Mesenchymal stem cell (in vitro differentiated cells and primary cell): ENCODE measurements at regions not wholly inside any gene's neighbourhood (a gene's known extent, or its start where the extent isn't known, plus 50 kb on each side); places are given as distances from the start of the nearest gene placed in this dataset.
"Not testable (repeated sequence)": the region's sequence is repeated elsewhere in the genome, so short reads cannot be mapped to it uniquely, and the experiment has no call there.

Source experiments
- DNase-seq: peaks from one replicate; pipeline ENCODE4 v3.0.0-alpha.2; 2013
- H2AFZ ChIP-seq: one replicate; pipeline ENCODE4 v1.6.1; 2013; ENCODE audit warnings: low read depth, mild to moderate bottlenecking, control low read depth, inconsistent platforms, low read length, moderate library complexity
- H2AK5ac ChIP-seq: 2 replicates; pipeline ENCODE4 v1.6.1; 2013; ENCODE audit warnings: low read length, moderate library complexity, mild to moderate bottlenecking, inconsistent platforms; ENCODE audit not compliant: severe bottlenecking
- H2BK120ac ChIP-seq: one replicate; pipeline ENCODE4 v1.6.1; 2013; ENCODE audit warnings: low read depth, mild to moderate bottlenecking, inconsistent platforms, low read length, moderate library complexity
- H2BK12ac ChIP-seq, 2 experiments: one replicate each; pipeline ENCODE4 v1.6.1; 2013; ENCODE audit warnings: inconsistent platforms in 2 of 2, low read length in 2 of 2, mild to moderate bottlenecking in 2 of 2, moderate library complexity in 2 of 2, control low read depth in 1 of 2
- H2BK15ac ChIP-seq: one replicate; pipeline ENCODE4 v1.6.1; 2013; ENCODE audit warnings: mild to moderate bottlenecking, low read depth, inconsistent platforms; ENCODE audit not compliant: poor library complexity, severe bottlenecking
- H2BK5ac ChIP-seq: 2 replicates; pipeline ENCODE4 v1.6.1; 2013; ENCODE audit warnings: low read depth, mild to moderate bottlenecking, low read length, control low read depth, inconsistent platforms; ENCODE audit not compliant: poor library complexity, severe bottlenecking
- H3K14ac ChIP-seq, 2 experiments: one replicate each; pipeline ENCODE4 v1.6.1; 2013; ENCODE audit warnings: inconsistent platforms in 2 of 2, low read length in 2 of 2, control low read depth in 1 of 2, mild to moderate bottlenecking in 1 of 2, moderate library complexity in 1 of 2
- H3K18ac ChIP-seq, 2 experiments: one replicate each; pipeline ENCODE4 v1.6.1; 2013; ENCODE audit warnings: inconsistent platforms in 2 of 2, low read length in 2 of 2, control low read depth in 1 of 2, low read depth in 1 of 2, mild to moderate bottlenecking in 1 of 2
- H3K23ac ChIP-seq, 2 experiments: one replicate each; pipeline ENCODE4 v1.6.1; 2013; ENCODE audit warnings: inconsistent platforms in 2 of 2, low read length in 2 of 2, mild to moderate bottlenecking in 2 of 2, moderate library complexity in 2 of 2, control low read depth in 1 of 2
- H3K27ac ChIP-seq: 2 replicates; pipeline ENCODE4 v1.5.1; 2013; ENCODE audit warnings: mild to moderate bottlenecking, moderate library complexity, low read length, control low read depth, inconsistent platforms; ENCODE audit not compliant: poor library complexity, severe bottlenecking
- H3K27me3 ChIP-seq, 2 experiments: 2 replicates each; pipeline versions ENCODE4 v1.6.1 to v1.7.0; 2013; ENCODE audit warnings: low read length in 2 of 2, mild to moderate bottlenecking in 2 of 2, moderate library complexity in 2 of 2, control low read depth in 1 of 2, inconsistent platforms in 1 of 2; ENCODE audit not compliant: control insufficient read depth in 1 of 2, insufficient read depth in 1 of 2
- H3K36me3 ChIP-seq, 2 experiments: 2 replicates each; pipeline versions ENCODE4 v1.6.1 to v1.7.0; 2013; ENCODE audit warnings: low read length in 2 of 2, control low read depth in 1 of 2, inconsistent platforms in 1 of 2, low read depth in 1 of 2, mild to moderate bottlenecking in 1 of 2; ENCODE audit not compliant: insufficient read depth in 2 of 2, control insufficient read depth in 1 of 2
- H3K4ac ChIP-seq, 2 experiments: one replicate each; pipeline ENCODE4 v1.6.1; 2013; ENCODE audit warnings: inconsistent platforms in 2 of 2, low read length in 2 of 2, mild to moderate bottlenecking in 2 of 2, moderate library complexity in 2 of 2, control low read depth in 1 of 2, low read depth in 1 of 2
- H3K4me1 ChIP-seq: 2 replicates; pipeline ENCODE4 v1.6.1; 2013; ENCODE audit warnings: low read depth, low read length, control low read depth; ENCODE audit not compliant: control insufficient read depth, insufficient read depth
- H3K4me2 ChIP-seq: 2 replicates; pipeline ENCODE4 v1.6.1; 2013; ENCODE audit warnings: low read length, mild to moderate bottlenecking, inconsistent platforms; ENCODE audit not compliant: poor library complexity, severe bottlenecking
- H3K4me3 ChIP-seq, 2 experiments: 2 replicates each; pipeline versions ENCODE4 v1.5.1 to v1.7.0; 2013; ENCODE audit warnings: low read length in 2 of 2, mild to moderate bottlenecking in 2 of 2, control low read depth in 1 of 2, low read depth in 1 of 2; ENCODE audit not compliant: insufficient read depth in 1 of 2
- H3K79me1 ChIP-seq: replicated peaks from 2 replicates; pipeline ENCODE4 v1.6.1; 2013; ENCODE audit warnings: mild to moderate bottlenecking, control low read depth, low read length, inconsistent platforms; ENCODE audit not compliant: poor library complexity, severe bottlenecking
- H3K9ac ChIP-seq: 2 replicates; pipeline ENCODE4 v1.7.0; 2013; ENCODE audit warnings: mild to moderate bottlenecking, low read length, moderate library complexity
- H3K9me3 ChIP-seq: 2 replicates; pipeline ENCODE4 v1.7.0; 2013; ENCODE audit warnings: mild to moderate bottlenecking, low read length; ENCODE audit not compliant: control insufficient read depth
- H4K8ac ChIP-seq: one replicate; pipeline ENCODE4 v1.6.1; 2013; ENCODE audit warnings: inconsistent platforms, mild to moderate bottlenecking, low read length, moderate library complexity
- H4K91ac ChIP-seq: one replicate; pipeline ENCODE4 v1.6.1; 2013; ENCODE audit warnings: mild to moderate bottlenecking, low read length, inconsistent platforms
- WGBS: methylation state at CpG from one replicate; pipeline ENCODE4 v1.1.7; 2013; ENCODE audit warnings: mixed read lengths; 5-methylcytosine and 5-hydroxymethylcytosine counted together

GRCh38 chr7:142637240-142637639 is 112.0 kb upstream of the PRSS1 start:
- H2BK120ac ChIP-seq, result no peak overlapping the region
- H3K4me3 ChIP-seq, result no peak overlapping the region
- H2BK12ac ChIP-seq, result no peak overlapping the region
- DNase-seq, result no peak
- WGBS, result 76% methylated on average over 4 of the region's 5 CpGs
- no peak overlapping the region for H4K91ac ChIP-seq
- no peaks in the 10 kb centered on the region for H3K79me1 ChIP-seq
- H2BK5ac ChIP-seq, result no peak overlapping the region
- H3K27ac ChIP-seq, result no peak overlapping the region
- H2BK15ac ChIP-seq, result no peak overlapping the region
- no peaks in the 10 kb centered on the region for H3K4me1 ChIP-seq
- no peaks in the 10 kb centered on the region for H3K9me3 ChIP-seq
- no peak overlapping the region for H2AFZ ChIP-seq
- no peak overlapping the region for H3K23ac ChIP-seq
- no peak overlapping the region for H2AK5ac ChIP-seq
- H3K18ac ChIP-seq, result no peak overlapping the region
- no peak overlapping the region for H3K14ac ChIP-seq
- no peak overlapping the region for H3K4me2 ChIP-seq
- no peak overlapping the region for H3K4ac ChIP-seq
- no peak overlapping the region for H3K9ac ChIP-seq
- peaks cover 10 to 24% of the 10 kb centered on the region in 2 experiments for H3K27me3 ChIP-seq
- H3K36me3 ChIP-seq, result no peaks in the 10 kb centered on the region
- H4K8ac ChIP-seq, result no peak overlapping the region

GRCh38 chr7:142636751-142637150 is 112.5 kb upstream of the PRSS1 start:
- Histone ChIP-seq H3K4me1 (no peaks in the 10 kb centered on the region), H3K79me1 (no peaks in the 10 kb centered on the region), H2BK5ac (no peak overlapping the region), H2AFZ (no peak overlapping the region), H2AK5ac (no peak overlapping the region), H3K23ac (no peak overlapping the region), H3K36me3 (no peaks in the 10 kb centered on the region), H2BK15ac (no peak overlapping the region), H3K9me3 (no peaks in the 10 kb centered on the region), H3K9ac (no peak overlapping the region), H3K14ac (no peak overlapping the region), H3K27ac (no peak overlapping the region), H3K27me3 (peaks cover 6 to 19% of the 10 kb centered on the region in 2 experiments), H4K8ac (no peak overlapping the region), H3K18ac (no peak overlapping the region), H2BK12ac (no peak overlapping the region), H4K91ac (no peak overlapping the region), H3K4me3 (no peak overlapping the region), H2BK120ac (no peak overlapping the region), H3K4me2 (no peak overlapping the region), H3K4ac (no peak overlapping the region)
- 93% methylated on average over 3 of the region's 6 CpGs for WGBS
- no peak for DNase-seq

- not testable (repeated sequence) for H3K4me1 ChIP-seq, H4K8ac ChIP-seq, H3K4me3 ChIP-seq, H3K27ac ChIP-seq, H3K14ac ChIP-seq, H3K36me3 ChIP-seq, H3K18ac ChIP-seq, H2BK15ac ChIP-seq, H2BK12ac ChIP-seq, H2AK5ac ChIP-seq, H3K9ac ChIP-seq, H2BK120ac ChIP-seq, H2AFZ ChIP-seq, H2BK5ac ChIP-seq, H4K91ac ChIP-seq, H3K4me2 ChIP-seq, H3K23ac ChIP-seq, H3K79me1 ChIP-seq, DNase-seq, H3K9me3 ChIP-seq, H3K4ac ChIP-seq
- WGBS, result 100% methylated on average over 1 of the region's 3 CpGs
- peaks cover 0 to 16% of the 10 kb centered on the region in 2 experiments for H3K27me3 ChIP-seq
Measured at GRCh38 chr7:142636107-142636506, 113.2 kb upstream of the PRSS1 start.

GRCh38 chr7:142632271-142633134 is 116.8 kb upstream of the PRSS1 start:
- 27% methylated on average over 14 of the region's 17 CpGs for WGBS
- Histone ChIP-seq H2BK120ac (no peak overlapping the region), H3K14ac (no peak overlapping the region)

More at GRCh38 chr7:142632271-142633134, 116.8 kb upstream of the PRSS1 start:
- H4K91ac ChIP-seq, result no peak overlapping the region
- H3K27me3 ChIP-seq, result peaks cover 0 to 4% of the 10 kb centered on the region in 2 experiments
- H2BK15ac ChIP-seq, result no peak overlapping the region
- no peak overlapping the region for H3K4ac ChIP-seq
- no peak overlapping the region for H3K27ac ChIP-seq
- H3K23ac ChIP-seq, result no peak overlapping the region
- no peak overlapping the region for H2BK5ac ChIP-seq
- no peak overlapping the region for H3K18ac ChIP-seq
- no peak overlapping the region for H2AFZ ChIP-seq
- H3K9me3 ChIP-seq, result no peaks in the 10 kb centered on the region
- H3K36me3 ChIP-seq, result no peaks in the 10 kb centered on the region
- no peak overlapping the region for H3K9ac ChIP-seq
- no peaks in the 10 kb centered on the region for H3K79me1 ChIP-seq
- H4K8ac ChIP-seq, result no peak overlapping the region
- no peak overlapping the region for H2AK5ac ChIP-seq
- peak; percentile 64 for DNase-seq
- H3K4me2 ChIP-seq, result no peak overlapping the region
- no peak overlapping the region for H2BK12ac ChIP-seq
- no peak overlapping the region for H3K4me3 ChIP-seq
- H3K4me1 ChIP-seq, result peaks cover 3% of the 10 kb centered on the region
